ENCODE measurements at regions not wholly inside any gene's neighbourhood (a gene's known extent, or its start where the extent isn't known, plus 50 kb on each side); places are given as distances from the start of the nearest gene placed in this dataset.
A peak's percentile ranks its signal among the peaks of the same experiment; 100 is the strongest.

- TF ChIP-seq, protein P1, sequence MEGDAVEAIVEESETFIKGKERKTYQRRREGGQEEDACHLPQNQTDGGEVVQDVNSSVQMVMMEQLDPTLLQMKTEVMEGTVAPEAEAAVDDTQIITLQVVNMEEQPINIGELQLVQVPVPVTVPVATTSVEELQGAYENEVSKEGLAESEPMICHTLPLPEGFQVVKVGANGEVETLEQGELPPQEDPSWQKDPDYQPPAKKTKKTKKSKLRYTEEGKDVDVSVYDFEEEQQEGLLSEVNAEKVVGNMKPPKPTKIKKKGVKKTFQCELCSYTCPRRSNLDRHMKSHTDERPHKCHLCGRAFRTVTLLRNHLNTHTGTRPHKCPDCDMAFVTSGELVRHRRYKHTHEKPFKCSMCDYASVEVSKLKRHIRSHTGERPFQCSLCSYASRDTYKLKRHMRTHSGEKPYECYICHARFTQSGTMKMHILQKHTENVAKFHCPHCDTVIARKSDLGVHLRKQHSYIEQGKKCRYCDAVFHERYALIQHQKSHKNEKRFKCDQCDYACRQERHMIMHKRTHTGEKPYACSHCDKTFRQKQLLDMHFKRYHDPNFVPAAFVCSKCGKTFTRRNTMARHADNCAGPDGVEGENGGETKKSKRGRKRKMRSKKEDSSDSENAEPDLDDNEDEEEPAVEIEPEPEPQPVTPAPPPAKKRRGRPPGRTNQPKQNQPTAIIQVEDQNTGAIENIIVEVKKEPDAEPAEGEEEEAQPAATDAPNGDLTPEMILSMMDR (IDR thresholded peaks at IDR 0.05), result no peak
- no peak for DNase-seq (ENCODE audit: low spot score)
- ATAC-seq (ENCODE audit: low FRiP score), result no peak
These were observed 479.4 kb downstream of the NR2F1-AS1 start for GRCh38 chr5:93101661-93102060.

DNA sequence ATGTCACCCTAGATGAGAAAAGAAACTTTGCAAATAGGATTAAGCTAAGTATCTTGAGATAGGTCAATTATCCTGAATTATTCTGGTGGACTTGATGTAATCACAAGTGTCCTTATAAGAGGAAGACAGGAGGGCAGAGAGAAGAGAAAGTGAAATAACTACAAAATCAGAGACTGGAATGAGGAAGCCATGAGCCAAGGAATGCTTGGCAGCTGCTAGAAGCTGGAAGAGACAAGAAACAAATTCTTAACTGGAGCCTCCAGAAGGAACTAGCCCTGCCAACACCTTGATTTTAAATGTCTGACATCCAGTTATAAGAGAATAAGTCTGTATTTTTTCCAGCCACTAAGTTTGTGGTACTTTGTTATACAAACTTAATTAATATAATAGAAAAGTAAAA lies 480.0 kb downstream of the NR2F1-AS1 start:
- TF ChIP-seq, protein P1 (IDR thresholded peaks at IDR 0.05), result no peak
- no peak for ATAC-seq (ENCODE audit: low FRiP score)
- DNase-seq (ENCODE audit: low spot score), result no peak

DNA sequence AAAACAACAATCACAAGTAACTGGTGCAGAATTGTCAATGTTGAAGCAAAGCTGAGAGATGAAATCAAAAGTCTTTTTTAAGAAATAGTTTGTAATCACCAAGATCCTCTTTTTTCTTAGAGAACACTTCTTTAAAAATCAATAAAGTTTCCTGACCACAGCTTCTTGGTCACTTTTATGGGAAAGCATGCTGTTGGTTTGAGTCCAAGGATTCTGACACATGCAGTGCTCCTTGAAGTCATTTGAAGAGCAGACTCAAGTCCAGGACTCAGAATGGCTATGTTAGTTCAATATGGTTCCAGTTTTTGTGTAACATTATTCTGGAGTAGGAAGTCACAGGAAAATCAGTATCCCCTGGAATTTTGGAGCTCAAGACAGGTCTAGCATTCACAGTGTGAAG lies 480.6 kb downstream of the NR2F1-AS1 start:
- ATAC-seq (ENCODE audit: low FRiP score) (no peak), DNase-seq (ENCODE audit: low spot score) (no peak)
- TF ChIP-seq, protein P1 (IDR thresholded peaks at IDR 0.05), result no peak

DNA sequence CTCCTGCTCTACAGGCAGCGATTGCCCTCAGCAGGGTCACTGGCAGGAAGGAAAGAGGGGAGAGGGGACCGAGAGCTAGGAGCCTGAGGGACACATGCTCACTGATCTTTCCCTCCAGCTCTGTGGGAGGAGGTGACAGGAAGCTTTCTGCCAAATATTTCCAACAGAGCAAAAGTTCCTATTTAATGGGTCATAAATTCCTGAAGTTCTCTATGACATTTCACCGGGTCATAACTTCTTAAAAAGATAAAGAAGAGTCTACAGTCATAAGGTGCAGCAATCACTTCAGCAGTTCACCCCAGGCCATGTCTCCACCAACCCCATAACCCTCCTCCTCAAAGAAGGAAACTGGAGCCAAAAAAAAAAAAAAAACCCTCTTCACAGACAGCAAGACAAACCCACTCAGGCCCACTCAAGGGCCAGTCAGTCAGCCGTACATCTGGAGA lies 481.1 kb downstream of the NR2F1-AS1 start:
- TF ChIP-seq, protein P1 (IDR thresholded peaks at IDR 0.05), result no peak
- DNase-seq (ENCODE audit: low spot score) (no peak), ATAC-seq (ENCODE audit: low FRiP score) (peak; percentile 60)

GRCh38 chr5:93096561-93096960 lies 484.5 kb downstream of the NR2F1-AS1 start:
- DNase-seq (ENCODE audit: low spot score) (no peak), ATAC-seq (ENCODE audit: low FRiP score) (peak; percentile 33)
- TF ChIP-seq, protein P1 (IDR thresholded peaks at IDR 0.05), result no peak

- TF ChIP-seq, protein P1 (IDR thresholded peaks at IDR 0.05), result no peak
- DNase-seq (ENCODE audit: low spot score) (no peak), ATAC-seq (ENCODE audit: low FRiP score) (no peak)
These were observed 488.5 kb downstream of the NR2F1-AS1 start for GRCh38 chr5:93092349-93093105.

GRCh38 chr5:93090698-93091097 lies 490.3 kb downstream of the NR2F1-AS1 start:
- TF ChIP-seq, protein P1 (IDR thresholded peaks at IDR 0.05), result no peak
- DNase-seq (ENCODE audit: low spot score) (no peak), ATAC-seq (ENCODE audit: low FRiP score) (no peak)
